ENCODE measurements at regions not wholly inside any gene's neighbourhood (a gene's known extent, or its start where the extent isn't known, plus 50 kb on each side); places are given as distances from the start of the nearest gene placed in this dataset.

- TF ChIP-seq ZNF425 (CRISPR knock-in tag; conservative IDR thresholded peaks at IDR 0.05) = no peak
- no peak for TF ChIP-seq EMX1 (CRISPR knock-in tag; IDR thresholded peaks at IDR 0.05)
- no peak for TF ChIP-seq SOX15 (CRISPR knock-in tag; IDR thresholded peaks at IDR 0.05)
- TF ChIP-seq ZNF219 (CRISPR knock-in tag; IDR thresholded peaks at IDR 0.05; ENCODE audit: borderline replicate concordance) = no peak
These were observed 853.8 kb upstream of the SLITRK6 start (continued) for GRCh38 chr13:86653009-86653408.

- H3K27ac Mint-ChIP-seq = no peak overlapping the region
- ChIA-PET CTCF (interaction anchor here (0.7 kb wide), 1 partner anchor 13 kb away, joined by 3 read pairs; no protein-coding TSS in a partner anchor), POLR2A (interaction anchor here (0.6 kb wide), 1 partner anchor 55 kb away, joined by 3 read pairs; no protein-coding TSS in a partner anchor)
- H3K4me3 Mint-ChIP-seq = no peak overlapping the region
- DNase-seq (ENCODE audit: low spot score) (no peak), ATAC-seq (no peak)
- H3K4me1 Mint-ChIP-seq = peaks cover 15% of the 10 kb centered on the region
- peaks cover 7% of the 10 kb centered on the region for H3K9me3 Mint-ChIP-seq
- H3K36me3 Mint-ChIP-seq = no peaks in the 10 kb centered on the region
- TF ChIP-seq AFF4 (CRISPR knock-in tag; IDR thresholded peaks at IDR 0.05; ENCODE audit: borderline replicate concordance) (no peak), HMGXB4 (CRISPR knock-in tag; IDR thresholded peaks at IDR 0.05) (no peak), CDX4 (CRISPR knock-in tag; IDR thresholded peaks at IDR 0.05; ENCODE audit: borderline replicate concordance) (no peak), ZNF425 (CRISPR knock-in tag; conservative IDR thresholded peaks at IDR 0.05) (no peak), TEAD1 (CRISPR knock-in tag; IDR thresholded peaks at IDR 0.05) (no peak), ZNF281 (CRISPR knock-in tag; IDR thresholded peaks at IDR 0.05) (no peak)
- H3K27me3 Mint-ChIP-seq (ENCODE audit: low read depth) = no peaks in the 10 kb centered on the region
These were observed 856.3 kb upstream of the SLITRK6 start for GRCh38 chr13:86655561-86655960.

All from WTC11 (cell line).